ENCODE measurements at regions not wholly inside any gene's neighbourhood (a gene's known extent, or its start where the extent isn't known, plus 50 kb on each side); places are given as distances from the start of the nearest gene placed in this dataset.
"Not testable (repeated sequence)": the region's sequence is repeated elsewhere in the genome, so short reads cannot be mapped to it uniquely, and the experiment has no call there.

- peaks cover 0 to 10% (median 4%) of the 10 kb centered on the region in 5 donors for H3K27me3 ChIP-seq (ENCODE audit: control insufficient read depth in 5 of 5, insufficient read depth in 4 of 5, low read length in 5 of 5)
- H3K9me3 ChIP-seq (ENCODE audit: control insufficient read depth in 5 of 5, low read length in 5 of 5); H3K27ac ChIP-seq (ENCODE audit: low read depth, low read length); H3K9ac ChIP-seq (ENCODE audit: low read length in 5 of 5); H3K36me3 ChIP-seq (ENCODE audit: control insufficient read depth in 5 of 5, insufficient read depth in 5 of 5, low read length in 5 of 5): not testable (repeated sequence)
- peaks cover 0 to 39% (median 27%) of the 10 kb centered on the region in 5 donors for H3K4me1 ChIP-seq (ENCODE audit: control insufficient read depth in 5 of 5, insufficient read depth in 5 of 5, low read length in 5 of 5)
- H3K4me3 ChIP-seq (ENCODE audit: low read depth in 1 of 5, low read length in 5 of 5) = peak overlapping the region in 1 of 5 donors; percentile 10
These were observed 117.8 kb downstream of the CRLF3 start for GRCh38 chr17:30706461-30707335.

- Histone ChIP-seq H3K27me3 (ENCODE audit: control insufficient read depth in 5 of 5, insufficient read depth in 4 of 5, low read length in 5 of 5) (peaks cover 0 to 10% (median 5%) of the 10 kb centered on the region in 5 donors), H3K4me1 (ENCODE audit: control insufficient read depth in 5 of 5, insufficient read depth in 5 of 5, low read length in 5 of 5) (peaks cover 0 to 39% (median 24%) of the 10 kb centered on the region in 5 donors), H3K4me3 (ENCODE audit: low read depth in 1 of 5, low read length in 5 of 5) (peak overlapping the region in 1 of 5 donors; percentile 10)
- H3K9ac ChIP-seq (ENCODE audit: low read length in 5 of 5); H3K9me3 ChIP-seq (ENCODE audit: control insufficient read depth in 5 of 5, low read length in 5 of 5); H3K36me3 ChIP-seq (ENCODE audit: control insufficient read depth in 5 of 5, insufficient read depth in 5 of 5, low read length in 5 of 5); H3K27ac ChIP-seq (ENCODE audit: low read depth, low read length): not testable (repeated sequence)
These were observed 118.5 kb downstream of the CRLF3 start for GRCh38 chr17:30706004-30706403.

GRCh38 chr17:30701498-30701989 is 122.9 kb downstream of the CRLF3 start:
- no peaks in the 10 kb centered on the region for H3K9me3 ChIP-seq (ENCODE audit: control insufficient read depth in 5 of 5, low read length in 5 of 5)
- peaks cover 0 to 10% (median 5%) of the 10 kb centered on the region in 5 donors for H3K27me3 ChIP-seq (ENCODE audit: control insufficient read depth in 5 of 5, insufficient read depth in 4 of 5, low read length in 5 of 5)
- no peak overlapping the region for H3K9ac ChIP-seq (ENCODE audit: low read length in 5 of 5)
- peaks cover 0 to 12% (median 10%) of the 10 kb centered on the region in 5 donors for H3K4me1 ChIP-seq (ENCODE audit: control insufficient read depth in 5 of 5, insufficient read depth in 5 of 5, low read length in 5 of 5)
- H3K36me3 ChIP-seq (ENCODE audit: control insufficient read depth in 5 of 5, insufficient read depth in 5 of 5, low read length in 5 of 5) = no peaks in the 10 kb centered on the region
- no peak overlapping the region for H3K4me3 ChIP-seq (ENCODE audit: low read depth in 1 of 5, low read length in 5 of 5)
- H3K27ac ChIP-seq (ENCODE audit: low read depth, low read length) = no peak overlapping the region

GRCh38 chr17:30700833-30701232 is 123.7 kb downstream of the CRLF3 start:
- H3K36me3 ChIP-seq (ENCODE audit: control insufficient read depth in 5 of 5, insufficient read depth in 5 of 5, low read length in 5 of 5); H3K27me3 ChIP-seq (ENCODE audit: control insufficient read depth in 5 of 5, insufficient read depth in 4 of 5, low read length in 5 of 5); H3K9me3 ChIP-seq (ENCODE audit: control insufficient read depth in 5 of 5, low read length in 5 of 5); H3K4me3 ChIP-seq (ENCODE audit: low read depth in 1 of 5, low read length in 5 of 5); H3K4me1 ChIP-seq (ENCODE audit: control insufficient read depth in 5 of 5, insufficient read depth in 5 of 5, low read length in 5 of 5); H3K9ac ChIP-seq (ENCODE audit: low read length in 5 of 5); H3K27ac ChIP-seq (ENCODE audit: low read depth, low read length): not testable (repeated sequence)

- Histone ChIP-seq H3K9ac (ENCODE audit: low read length in 5 of 5) (peak overlapping the region in 1 of 5 donors; percentile 8), H3K4me3 (ENCODE audit: low read depth in 1 of 5, low read length in 5 of 5) (peak overlapping the region in 4 of 5 donors; percentile 34 to 59 (median 46))
- H3K9me3 ChIP-seq (ENCODE audit: control insufficient read depth in 5 of 5, low read length in 5 of 5); H3K4me1 ChIP-seq (ENCODE audit: control insufficient read depth in 5 of 5, insufficient read depth in 5 of 5, low read length in 5 of 5); H3K27ac ChIP-seq (ENCODE audit: low read depth, low read length); H3K36me3 ChIP-seq (ENCODE audit: control insufficient read depth in 5 of 5, insufficient read depth in 5 of 5, low read length in 5 of 5); H3K27me3 ChIP-seq (ENCODE audit: control insufficient read depth in 5 of 5, insufficient read depth in 4 of 5, low read length in 5 of 5): not testable (repeated sequence)
These were observed 126.7 kb downstream of the CRLF3 start for GRCh38 chr17:30697619-30698460.

GRCh38 chr17:30696234-30696633 is 128.3 kb downstream of the CRLF3 start:
- H3K4me3 ChIP-seq (ENCODE audit: low read depth in 1 of 5, low read length in 5 of 5) = no peak overlapping the region
- H3K9me3 ChIP-seq (ENCODE audit: control insufficient read depth in 5 of 5, low read length in 5 of 5) = no peaks in the 10 kb centered on the region
- no peak overlapping the region for H3K9ac ChIP-seq (ENCODE audit: low read length in 5 of 5)
- peaks cover 0 to 9% (median 4%) of the 10 kb centered on the region in 5 donors for H3K4me1 ChIP-seq (ENCODE audit: control insufficient read depth in 5 of 5, insufficient read depth in 5 of 5, low read length in 5 of 5)
- H3K27me3 ChIP-seq (ENCODE audit: control insufficient read depth in 5 of 5, insufficient read depth in 4 of 5, low read length in 5 of 5) = no peaks in the 10 kb centered on the region
- H3K36me3 ChIP-seq (ENCODE audit: control insufficient read depth in 5 of 5, insufficient read depth in 5 of 5, low read length in 5 of 5) = no peaks in the 10 kb centered on the region
- H3K27ac ChIP-seq (ENCODE audit: low read depth, low read length) = no peak overlapping the region

- not testable (repeated sequence) for H3K27ac ChIP-seq (ENCODE audit: low read depth, low read length); H3K9me3 ChIP-seq (ENCODE audit: control insufficient read depth in 5 of 5, low read length in 5 of 5); H3K4me3 ChIP-seq (ENCODE audit: low read depth in 1 of 5, low read length in 5 of 5); H3K4me1 ChIP-seq (ENCODE audit: control insufficient read depth in 5 of 5, insufficient read depth in 5 of 5, low read length in 5 of 5); H3K9ac ChIP-seq (ENCODE audit: low read length in 5 of 5); H3K36me3 ChIP-seq (ENCODE audit: control insufficient read depth in 5 of 5, insufficient read depth in 5 of 5, low read length in 5 of 5); H3K27me3 ChIP-seq (ENCODE audit: control insufficient read depth in 5 of 5, insufficient read depth in 4 of 5, low read length in 5 of 5)
These were observed 129.2 kb downstream of the CRLF3 start for GRCh38 chr17:30695265-30695811.

- H3K9ac ChIP-seq (ENCODE audit: low read length in 5 of 5); H3K4me1 ChIP-seq (ENCODE audit: control insufficient read depth in 5 of 5, insufficient read depth in 5 of 5, low read length in 5 of 5); H3K9me3 ChIP-seq (ENCODE audit: control insufficient read depth in 5 of 5, low read length in 5 of 5); H3K36me3 ChIP-seq (ENCODE audit: control insufficient read depth in 5 of 5, insufficient read depth in 5 of 5, low read length in 5 of 5); H3K4me3 ChIP-seq (ENCODE audit: low read depth in 1 of 5, low read length in 5 of 5); H3K27ac ChIP-seq (ENCODE audit: low read depth, low read length); H3K27me3 ChIP-seq (ENCODE audit: control insufficient read depth in 5 of 5, insufficient read depth in 4 of 5, low read length in 5 of 5): not testable (repeated sequence)
These were observed 130.7 kb downstream of the CRLF3 start for GRCh38 chr17:30693772-30694171.

- H3K4me1 ChIP-seq (ENCODE audit: control insufficient read depth in 5 of 5, insufficient read depth in 5 of 5, low read length in 5 of 5); H3K4me3 ChIP-seq (ENCODE audit: low read depth in 1 of 5, low read length in 5 of 5); H3K27me3 ChIP-seq (ENCODE audit: control insufficient read depth in 5 of 5, insufficient read depth in 4 of 5, low read length in 5 of 5); H3K36me3 ChIP-seq (ENCODE audit: control insufficient read depth in 5 of 5, insufficient read depth in 5 of 5, low read length in 5 of 5); H3K9ac ChIP-seq (ENCODE audit: low read length in 5 of 5); H3K9me3 ChIP-seq (ENCODE audit: control insufficient read depth in 5 of 5, low read length in 5 of 5); H3K27ac ChIP-seq (ENCODE audit: low read depth, low read length): not testable (repeated sequence)
These were observed 135.1 kb downstream of the CRLF3 start for GRCh38 chr17:30689266-30690000.

Data from subcutaneous abdominal adipose tissue (tissue), 5 donors.